ENCODE measurements at regions not wholly inside any gene's neighbourhood (a gene's known extent, or its start where the extent isn't known, plus 50 kb on each side); places are given as distances from the start of the nearest gene placed in this dataset.
A peak's percentile ranks its signal among the peaks of the same experiment; 100 is the strongest.

- no peak overlapping the region for H2BK5ac ChIP-seq (ENCODE audit: low read length)
- H3K4ac ChIP-seq (ENCODE audit: low read depth, low read length) = no peak overlapping the region
- H3K18ac ChIP-seq (ENCODE audit: low read length) = no peak overlapping the region
- H3K36me3 ChIP-seq (ENCODE audit: control insufficient read depth, insufficient read depth, low read length) = no peaks in the 10 kb centered on the region
- no peaks in the 10 kb centered on the region for H3K79me1 ChIP-seq (ENCODE audit: low read length)
- H3K9ac ChIP-seq (ENCODE audit: low read length) = no peak overlapping the region
- no peak overlapping the region for H2AK5ac ChIP-seq (ENCODE audit: low read length)
- no peak overlapping the region for H3K27ac ChIP-seq (ENCODE audit: low read depth, low read length)
- H3K4me3 ChIP-seq (ENCODE audit: low read length) = no peak overlapping the region
- no peak overlapping the region for H3K4me2 ChIP-seq (ENCODE audit: low read length)
- WGBS (ENCODE audit: extremely low coverage, insufficient coverage, low lambda C conversion rate) = no CpG with 5 or more reads among the region's 2 CpGs
- H3K56ac ChIP-seq (ENCODE audit: low read length) = no peak overlapping the region
- no peak overlapping the region for H4K5ac ChIP-seq (ENCODE audit: low read length)
- H3K79me2 ChIP-seq (ENCODE audit: control insufficient read depth, insufficient read depth, low read length) = no peaks in the 10 kb centered on the region
- no peak overlapping the region for H2BK120ac ChIP-seq (ENCODE audit: low read depth, low read length)
- H2BK15ac ChIP-seq (replicated peaks; ENCODE audit: low read depth) = no peak overlapping the region
- no peak overlapping the region for H4K8ac ChIP-seq (ENCODE audit: low read depth, low read length)
- H3K23ac ChIP-seq (ENCODE audit: low read length) = no peak overlapping the region
- H3K4me1 ChIP-seq (ENCODE audit: control insufficient read depth, low read depth, low read length) = peaks cover 2% of the 10 kb centered on the region
- no peaks in the 10 kb centered on the region for H3K27me3 ChIP-seq (ENCODE audit: insufficient read depth, low read length, poor library complexity)
- peak; percentile 7 for DNase-seq
These were observed 134.1 kb upstream of the C1QTNF7 start for GRCh38 chr4:15293711-15294110.

GRCh38 chr4:15294202-15294601 is 133.6 kb upstream of the C1QTNF7 start:
- Histone ChIP-seq H2BK15ac (replicated peaks; ENCODE audit: low read depth) (no peak overlapping the region), H3K4ac (ENCODE audit: low read depth, low read length) (no peak overlapping the region), H3K4me3 (ENCODE audit: low read length) (no peak overlapping the region), H3K56ac (ENCODE audit: low read length) (no peak overlapping the region), H2BK120ac (ENCODE audit: low read depth, low read length) (no peak overlapping the region), H4K5ac (ENCODE audit: low read length) (no peak overlapping the region), H3K18ac (ENCODE audit: low read length) (no peak overlapping the region), H3K79me2 (ENCODE audit: control insufficient read depth, insufficient read depth, low read length) (no peaks in the 10 kb centered on the region), H3K23ac (ENCODE audit: low read length) (no peak overlapping the region), H3K4me1 (ENCODE audit: control insufficient read depth, low read depth, low read length) (peaks cover 2% of the 10 kb centered on the region), H3K9ac (ENCODE audit: low read length) (no peak overlapping the region), H2BK5ac (ENCODE audit: low read length) (peak overlapping the region; percentile 46), H3K79me1 (ENCODE audit: low read length) (no peaks in the 10 kb centered on the region), H4K8ac (ENCODE audit: low read depth, low read length) (no peak overlapping the region), H3K27ac (ENCODE audit: low read depth, low read length) (no peak overlapping the region), H3K4me2 (ENCODE audit: low read length) (no peak overlapping the region), H3K27me3 (ENCODE audit: insufficient read depth, low read length, poor library complexity) (no peaks in the 10 kb centered on the region), H3K36me3 (ENCODE audit: control insufficient read depth, insufficient read depth, low read length) (no peaks in the 10 kb centered on the region), H2AK5ac (ENCODE audit: low read length) (no peak overlapping the region)
- WGBS (ENCODE audit: extremely low coverage, insufficient coverage, low lambda C conversion rate) = no CpG with 5 or more reads among the region's 1 CpG
- peak; percentile 43 for DNase-seq

DNA sequence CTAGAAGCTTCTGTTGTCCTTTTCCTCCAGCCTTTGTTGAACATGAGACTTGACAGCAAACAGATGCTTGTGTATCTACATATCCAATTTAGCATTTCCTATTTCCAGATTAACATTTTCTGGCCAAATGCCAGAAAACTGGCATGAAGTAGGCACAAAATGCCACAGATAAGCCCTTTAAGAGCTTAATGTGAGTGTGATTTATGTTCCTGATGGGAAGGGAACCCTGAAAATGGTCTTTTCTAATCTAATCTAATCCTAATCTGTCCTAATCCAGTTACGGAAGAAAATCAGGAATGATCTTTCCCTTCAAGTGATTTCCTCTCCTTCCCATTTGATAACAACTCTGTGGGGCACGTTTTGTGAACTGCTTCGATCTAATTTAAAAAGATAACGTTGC is 133.0 kb upstream of the C1QTNF7 start:
- Histone ChIP-seq H2BK15ac (replicated peaks; ENCODE audit: low read depth) (no peak overlapping the region), H3K27me3 (ENCODE audit: insufficient read depth, low read length, poor library complexity) (no peaks in the 10 kb centered on the region), H2BK5ac (ENCODE audit: low read length) (no peak overlapping the region), H3K4me3 (ENCODE audit: low read length) (no peak overlapping the region), H4K5ac (ENCODE audit: low read length) (no peak overlapping the region), H3K23ac (ENCODE audit: low read length) (no peak overlapping the region), H3K4ac (ENCODE audit: low read depth, low read length) (no peak overlapping the region), H3K9ac (ENCODE audit: low read length) (no peak overlapping the region), H3K4me1 (ENCODE audit: control insufficient read depth, low read depth, low read length) (peaks cover 2% of the 10 kb centered on the region), H2BK120ac (ENCODE audit: low read depth, low read length) (no peak overlapping the region), H3K36me3 (ENCODE audit: control insufficient read depth, insufficient read depth, low read length) (no peaks in the 10 kb centered on the region), H3K79me2 (ENCODE audit: control insufficient read depth, insufficient read depth, low read length) (no peaks in the 10 kb centered on the region), H3K56ac (ENCODE audit: low read length) (no peak overlapping the region), H2AK5ac (ENCODE audit: low read length) (no peak overlapping the region), H3K79me1 (ENCODE audit: low read length) (no peaks in the 10 kb centered on the region), H3K27ac (ENCODE audit: low read depth, low read length) (no peak overlapping the region), H4K8ac (ENCODE audit: low read depth, low read length) (no peak overlapping the region), H3K18ac (ENCODE audit: low read length) (no peak overlapping the region), H3K4me2 (ENCODE audit: low read length) (no peak overlapping the region)
- WGBS (ENCODE audit: extremely low coverage, insufficient coverage, low lambda C conversion rate) = no CpG with 5 or more reads among the region's 4 CpGs
- peak; percentile 89 for DNase-seq

GRCh38 chr4:15295421-15296162 is 132.2 kb upstream of the C1QTNF7 start:
- Histone ChIP-seq H2BK120ac (ENCODE audit: low read depth, low read length) (no peak overlapping the region), H3K27ac (ENCODE audit: low read depth, low read length) (no peak overlapping the region), H3K56ac (ENCODE audit: low read length) (no peak overlapping the region), H3K4ac (ENCODE audit: low read depth, low read length) (no peak overlapping the region), H2BK5ac (ENCODE audit: low read length) (no peak overlapping the region), H3K9ac (ENCODE audit: low read length) (no peak overlapping the region), H3K18ac (ENCODE audit: low read length) (no peak overlapping the region), H3K27me3 (ENCODE audit: insufficient read depth, low read length, poor library complexity) (no peaks in the 10 kb centered on the region), H3K79me2 (ENCODE audit: control insufficient read depth, insufficient read depth, low read length) (no peaks in the 10 kb centered on the region), H3K23ac (ENCODE audit: low read length) (no peak overlapping the region), H4K5ac (ENCODE audit: low read length) (no peak overlapping the region), H2AK5ac (ENCODE audit: low read length) (no peak overlapping the region), H3K79me1 (ENCODE audit: low read length) (no peaks in the 10 kb centered on the region), H3K4me3 (ENCODE audit: low read length) (no peak overlapping the region), H3K4me1 (ENCODE audit: control insufficient read depth, low read depth, low read length) (peaks cover 2% of the 10 kb centered on the region), H3K36me3 (ENCODE audit: control insufficient read depth, insufficient read depth, low read length) (no peaks in the 10 kb centered on the region), H3K4me2 (ENCODE audit: low read length) (no peak overlapping the region), H4K8ac (ENCODE audit: low read depth, low read length) (no peak overlapping the region), H2BK15ac (replicated peaks; ENCODE audit: low read depth) (no peak overlapping the region)
- DNase-seq = peak; percentile 45
- no CpG with 5 or more reads among the region's 8 CpGs for WGBS (ENCODE audit: extremely low coverage, insufficient coverage, low lambda C conversion rate)

GRCh38 chr4:15297344-15297743 is 130.5 kb upstream of the C1QTNF7 start:
- H3K27ac ChIP-seq (ENCODE audit: low read depth, low read length) = no peak overlapping the region
- WGBS (ENCODE audit: extremely low coverage, insufficient coverage, low lambda C conversion rate) = no CpG with 5 or more reads among the region's 3 CpGs
- no peak overlapping the region for H3K4me2 ChIP-seq (ENCODE audit: low read length)
- H3K79me2 ChIP-seq (ENCODE audit: control insufficient read depth, insufficient read depth, low read length) = no peaks in the 10 kb centered on the region
- no peak overlapping the region for H2AK5ac ChIP-seq (ENCODE audit: low read length)
- H4K5ac ChIP-seq (ENCODE audit: low read length) = no peak overlapping the region
- H3K4me1 ChIP-seq (ENCODE audit: control insufficient read depth, low read depth, low read length) = peaks cover 2% of the 10 kb centered on the region
- no peak overlapping the region for H3K23ac ChIP-seq (ENCODE audit: low read length)
- H3K27me3 ChIP-seq (ENCODE audit: insufficient read depth, low read length, poor library complexity) = no peaks in the 10 kb centered on the region
- H2BK5ac ChIP-seq (ENCODE audit: low read length) = no peak overlapping the region
- no peak overlapping the region for H4K8ac ChIP-seq (ENCODE audit: low read depth, low read length)
- H3K36me3 ChIP-seq (ENCODE audit: control insufficient read depth, insufficient read depth, low read length) = no peaks in the 10 kb centered on the region
- no peak for DNase-seq
- H2BK120ac ChIP-seq (ENCODE audit: low read depth, low read length) = no peak overlapping the region
- no peak overlapping the region for H3K18ac ChIP-seq (ENCODE audit: low read length)
- no peak overlapping the region for H2BK15ac ChIP-seq (replicated peaks; ENCODE audit: low read depth)
- no peaks in the 10 kb centered on the region for H3K79me1 ChIP-seq (ENCODE audit: low read length)
- no peak overlapping the region for H3K56ac ChIP-seq (ENCODE audit: low read length)
- no peak overlapping the region for H3K9ac ChIP-seq (ENCODE audit: low read length)
- H3K4ac ChIP-seq (ENCODE audit: low read depth, low read length) = no peak overlapping the region
- H3K4me3 ChIP-seq (ENCODE audit: low read length) = no peak overlapping the region

GRCh38 chr4:15299627-15300026 is 128.2 kb upstream of the C1QTNF7 start:
- Histone ChIP-seq H3K79me2 (ENCODE audit: control insufficient read depth, insufficient read depth, low read length) (no peaks in the 10 kb centered on the region), H2BK15ac (replicated peaks; ENCODE audit: low read depth) (no peak overlapping the region), H3K18ac (ENCODE audit: low read length) (no peak overlapping the region), H3K4ac (ENCODE audit: low read depth, low read length) (no peak overlapping the region), H2BK120ac (ENCODE audit: low read depth, low read length) (no peak overlapping the region), H3K79me1 (ENCODE audit: low read length) (no peaks in the 10 kb centered on the region), H3K27ac (ENCODE audit: low read depth, low read length) (no peak overlapping the region), H3K36me3 (ENCODE audit: control insufficient read depth, insufficient read depth, low read length) (no peaks in the 10 kb centered on the region), H3K4me3 (ENCODE audit: low read length) (no peak overlapping the region), H2BK5ac (ENCODE audit: low read length) (no peak overlapping the region), H3K27me3 (ENCODE audit: insufficient read depth, low read length, poor library complexity) (no peaks in the 10 kb centered on the region), H3K4me2 (ENCODE audit: low read length) (no peak overlapping the region), H3K23ac (ENCODE audit: low read length) (no peak overlapping the region), H4K5ac (ENCODE audit: low read length) (no peak overlapping the region), H3K9ac (ENCODE audit: low read length) (no peak overlapping the region), H3K56ac (ENCODE audit: low read length) (no peak overlapping the region), H2AK5ac (ENCODE audit: low read length) (no peak overlapping the region), H4K8ac (ENCODE audit: low read depth, low read length) (no peak overlapping the region), H3K4me1 (ENCODE audit: control insufficient read depth, low read depth, low read length) (no peaks in the 10 kb centered on the region)
- no CpG with 5 or more reads among the region's 2 CpGs for WGBS (ENCODE audit: extremely low coverage, insufficient coverage, low lambda C conversion rate)
- DNase-seq = no peak

All from mesendoderm (in vitro differentiated cells).